GM12878 (cell line): ENCODE measurements at regions not wholly inside any gene's neighbourhood (a gene's known extent, or its start where the extent isn't known, plus 50 kb on each side); places are given as distances from the start of the nearest gene placed in this dataset.

Experiments used
- CHD4 ChIP-seq: fragments of 200-600 bp; sonication (generic); IDR thresholded peaks from 2 replicates; pipeline ENCODE4 v1.6.1; 2016; ENCODE audit warnings: mild to moderate bottlenecking
- POLR2A ChIP-seq: IDR thresholded peaks from 2 replicates; pipeline ENCODE4 v1.6.1; 2011; ENCODE audit warnings: low read depth, mild to moderate bottlenecking, low read length

GRCh38 chr11:21927628-21928027 is 265.3 kb upstream of the ANO5 start:
- TF ChIP-seq CHD4 (no peak), POLR2A (no peak)
